ENCODE measurements at regions not wholly inside any gene's neighbourhood (a gene's known extent, or its start where the extent isn't known, plus 50 kb on each side); places are given as distances from the start of the nearest gene placed in this dataset.
A peak's percentile ranks its signal among the peaks of the same experiment; 100 is the strongest.

DNA sequence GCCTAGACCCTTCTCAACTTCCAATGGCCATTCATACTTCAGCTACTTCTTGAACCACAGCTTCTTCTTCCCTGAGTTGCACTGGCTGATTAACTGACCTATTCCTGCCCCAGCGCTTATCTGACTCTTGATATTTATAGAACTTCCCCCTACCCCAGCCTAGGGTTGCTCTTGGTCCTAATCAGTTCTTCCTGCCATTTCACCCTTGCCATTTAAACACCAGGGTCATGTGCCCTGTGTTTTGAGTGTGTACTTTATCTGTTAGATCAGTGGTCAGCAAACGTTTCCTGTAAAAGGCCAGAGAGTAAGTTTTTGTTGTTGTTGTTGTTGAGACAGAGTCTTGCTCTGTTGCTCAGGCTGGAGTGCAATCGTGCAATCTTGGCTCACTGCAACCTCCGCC, 82.4 kb upstream of the COX10 start:
- 96% methylated on average over 4 of the region's 4 CpGs; no CpG with 5 or more reads in 1 of the 2 experiments for WGBS, 2 experiments (ENCODE audit: extremely low coverage in 1 of 2, insufficient coverage in 1 of 2, insufficient read length in 1 of 2, insufficient replicate concordance in 2 of 2, low coverage in 1 of 2, low lambda C conversion rate in 2 of 2, missing lambda C conversion rate in 1 of 2)
- Histone ChIP-seq H3K23ac (ENCODE audit: insufficient read length) (no peak overlapping the region), H3K27me3 (replicated peaks in 1 of 4; ENCODE audit: control insufficient read depth in 3 of 4, extremely low read depth in 1 of 4, insufficient read depth in 3 of 4, low read length in 3 of 4) (no peaks in the 10 kb centered on the region), H2BK120ac (replicated peaks; ENCODE audit: low read depth, low read length) (no peak overlapping the region), H3K56ac (replicated peaks; ENCODE audit: insufficient read length, low read depth, low read length) (no peak overlapping the region), H3K36me3 (ENCODE audit: control insufficient read depth in 2 of 4, insufficient read depth in 4 of 4, low read length in 3 of 4) (no peaks in the 10 kb centered on the region), H3K27ac (ENCODE audit: low read depth, low read length) (no peak overlapping the region), H2BK20ac (ENCODE audit: low read length) (0 out of 2 replicates have a peak overlapping the region, but pooled peaks have one; percentile 3), H3K4me3 (ENCODE audit: extremely low read depth in 1 of 4, insufficient read depth in 2 of 4, low read depth in 3 of 4, low read length in 4 of 4) (no peak overlapping the region), H2AFZ (ENCODE audit: low read length) (no peak overlapping the region), H3K14ac (ENCODE audit: insufficient read length) (no peak overlapping the region), H4K8ac (ENCODE audit: extremely low read depth, insufficient read depth, low read length) (no peak overlapping the region), H2BK15ac (ENCODE audit: low read length) (no peak overlapping the region), H4K91ac (replicated peaks; ENCODE audit: insufficient read length, low read length) (no peak overlapping the region), H4K20me1 (replicated peaks in 1 of 2; ENCODE audit: control insufficient read depth in 1 of 2, insufficient read depth in 2 of 2, low read length in 2 of 2) (no peaks in the 10 kb centered on the region), H3K4me1 (replicated peaks in 1 of 4; ENCODE audit: control insufficient read depth in 3 of 4, insufficient read depth in 4 of 4, low read length in 3 of 4) (peaks cover 0 to 4% (median 0%) of the 10 kb centered on the region in 4 experiments; a peak in 1 of 7 replicates), H3K23me2 (ENCODE audit: low read depth, low read length) (no peaks in the 10 kb centered on the region), H3K79me1 (ENCODE audit: low read depth, low read length) (no peaks in the 10 kb centered on the region), H3K9me3 (ENCODE audit: insufficient read depth in 2 of 2, low read depth in 1 of 2, low read length in 1 of 2) (no peaks in the 10 kb centered on the region), H2AK5ac (ENCODE audit: low read depth, low read length) (no peak overlapping the region), H3K4ac (replicated peaks; ENCODE audit: insufficient read length, low read depth, low read length) (no peak overlapping the region), H3K18ac (ENCODE audit: extremely low read depth, low read length) (no peak overlapping the region), H3K79me2 (ENCODE audit: control insufficient read depth in 1 of 2, insufficient read depth in 2 of 2, low read length in 2 of 2) (no peaks in the 10 kb centered on the region), H2BK5ac (ENCODE audit: low read depth, low read length) (0 out of 2 replicates have a peak overlapping the region, but pooled peaks have one; percentile 13), H3K4me2 (ENCODE audit: insufficient read depth in 1 of 2, low read depth in 2 of 2, low read length in 2 of 2) (no peak overlapping the region), H4K5ac (ENCODE audit: insufficient read length, low read depth, low read length) (no peak overlapping the region), H3K9ac (replicated peaks in 1 of 4; ENCODE audit: extremely low read depth in 1 of 4, low read depth in 3 of 4, low read length in 3 of 4) (no peak overlapping the region), H2BK12ac (ENCODE audit: low read depth, low read length) (peak overlapping the region; percentile 42; the same call in 1 of the 2 replicates)
- ChIA-PET CTCF (ENCODE audit: partially characterized antibody) (no interaction called here), POLR2A (ENCODE audit: partially characterized antibody) (no interaction called here)
- DNase-seq (ENCODE audit: low read depth in 1 of 2, low spot score in 2 of 2): no peak
- FAIRE-seq: no peak
- TF ChIP-seq EP300 (IDR thresholded peaks at IDR 0.05; ENCODE audit: borderline replicate concordance in 1 of 2, low read depth in 2 of 2, low read length in 2 of 2) (no peak), TEAD4 (IDR thresholded peaks at IDR 0.05; ENCODE audit: low read depth, low read length) (no peak), RNF2 (IDR thresholded peaks at IDR 0.05; ENCODE audit: borderline replicate concordance, low read depth, low read length, missing control alignments, poor library complexity, severe bottlenecking) (no peak), POLR2A (IDR thresholded peaks at IDR 0.05; ENCODE audit: control extremely low read depth in 1 of 2, low read depth in 2 of 2, low read length in 2 of 2) (no peak), BCL11A (IDR thresholded peaks at IDR 0.05; ENCODE audit: low read depth in 2 of 2, low read length in 2 of 2) (no peak), KDM5A (IDR thresholded peaks at IDR 0.05; ENCODE audit: low read length) (no peak), POLR2AphosphoS5 (IDR thresholded peaks at IDR 0.05; ENCODE audit: low read depth, low read length) (no peak), RXRA (IDR thresholded peaks at IDR 0.05; ENCODE audit: insufficient read depth, low read depth, low read length) (no peak), EGR1 (IDR thresholded peaks at IDR 0.05; ENCODE audit: borderline replicate concordance, low read depth, low read length) (no peak), USF2 (IDR thresholded peaks at IDR 0.05; ENCODE audit: low read length) (no peak), MAFK (IDR thresholded peaks at IDR 0.05; ENCODE audit: low read depth, low read length) (no peak), RFX5 (IDR thresholded peaks at IDR 0.05; ENCODE audit: borderline replicate concordance, low read depth, low read length) (no peak), RAD21 (IDR thresholded peaks at IDR 0.05 in 1 of 2, conservative IDR thresholded peaks at IDR 0.05 in 1 of 2; ENCODE audit: low read depth in 2 of 2, low read length in 2 of 2) (no peak), SP4 (IDR thresholded peaks at IDR 0.05; ENCODE audit: low read length) (no peak)

All from H1 (cell line).